CD14-positive monocyte (primary cell): ENCODE measurements at regions not wholly inside any gene's neighbourhood (a gene's known extent, or its start where the extent isn't known, plus 50 kb on each side); places are given as distances from the start of the nearest gene placed in this dataset.

Source experiments
- DNase-seq, 3 donors: peaks; one replicate each; pipeline ENCODE4 v3.0.0-alpha.2; 2011 to 2022
- H2AFZ ChIP-seq: 2 replicates; pipeline ENCODE4 v1.6.0; 2012; ENCODE audit warnings: mild to moderate bottlenecking, low read depth, low read length, inconsistent platforms; ENCODE audit not compliant: insufficient read depth, poor library complexity, severe bottlenecking
- H3K27ac ChIP-seq, 2 donors: 1 replicate in 1 of 2; 2 replicates in 1 of 2; pipeline ENCODE4 v1.5.1; 2012 to 2013; ENCODE audit warnings: low read length in 2 of 2, control low read depth in 1 of 2, inconsistent platforms in 1 of 2, low read depth in 1 of 2, mild to moderate bottlenecking in 1 of 2
- H3K27me3 ChIP-seq, 2 donors: one replicate each; pipeline versions ENCODE4 v1.6.0 to v1.6.1; 2011 to 2013; ENCODE audit warnings: low read length in 2 of 2; ENCODE audit not compliant: control insufficient read depth in 2 of 2, insufficient read depth in 2 of 2
- H3K36me3 ChIP-seq, 2 donors: replicated peaks in 1 of 2; 1 replicate in 1 of 2; 2 replicates in 1 of 2; pipeline versions ENCODE4 v1.5.1 to v1.6.1; 2012 to 2013; ENCODE audit warnings: low read length in 2 of 2, control low read depth in 1 of 2, inconsistent platforms in 1 of 2, mild to moderate bottlenecking in 1 of 2; ENCODE audit not compliant: insufficient read depth in 2 of 2, control insufficient read depth in 1 of 2
- H3K4me1 ChIP-seq, 2 donors: 1 replicate in 1 of 2; 2 replicates in 1 of 2; pipeline versions ENCODE4 v1.5.1 to v1.6.1; 2012 to 2013; ENCODE audit warnings: low read length in 2 of 2, control low read depth in 1 of 2, inconsistent platforms in 1 of 2, mild to moderate bottlenecking in 1 of 2, moderate library complexity in 1 of 2; ENCODE audit not compliant: insufficient read depth in 2 of 2, control insufficient read depth in 1 of 2
- H3K4me2 ChIP-seq: replicated peaks from 2 replicates; pipeline ENCODE3; 2012; ENCODE audit warnings: low read length, moderate library complexity, mild to moderate bottlenecking; ENCODE audit not compliant: poor library complexity, severe bottlenecking; ENCODE audit errors: extremely low read depth
- H3K4me3 ChIP-seq, 3 experiments: fragments of 200-600 bp in 1 of 3; sonication (generic) in 1 of 3; replicated peaks in 1 of 3; 1 replicate in 2 of 3; 2 replicates in 1 of 3; pipeline ENCODE4 v1.5.1; 2011 to 2013; ENCODE audit warnings: low read length in 3 of 3, mild to moderate bottlenecking in 3 of 3, control low read depth in 2 of 3, low read depth in 2 of 3, inconsistent platforms in 1 of 3, moderate library complexity in 1 of 3
- H3K79me2 ChIP-seq: 2 replicates; pipeline ENCODE4 v1.6.0; 2012; ENCODE audit warnings: mild to moderate bottlenecking, control low read depth, inconsistent platforms, low read length, moderate library complexity; ENCODE audit not compliant: insufficient read depth
- H3K9ac ChIP-seq: 2 replicates; pipeline ENCODE4 v1.6.0; 2017; ENCODE audit warnings: low read length, mild to moderate bottlenecking; ENCODE audit not compliant: insufficient read depth, poor library complexity, severe bottlenecking
- H3K9me3 ChIP-seq, 2 donors: replicated peaks in 1 of 2; 1 replicate in 1 of 2; 2 replicates in 1 of 2; pipeline versions ENCODE4 v1.5.1 to v1.6.1; 2012 to 2013; ENCODE audit warnings: low read length in 2 of 2, control low read depth in 1 of 2; ENCODE audit not compliant: control insufficient read depth in 1 of 2, insufficient read depth in 1 of 2
- H4K20me1 ChIP-seq: 2 replicates; pipeline ENCODE4 v1.6.0; 2012; ENCODE audit warnings: mild to moderate bottlenecking, low read length, control low read depth, moderate library complexity; ENCODE audit not compliant: insufficient read depth
- H3K27ac Mint-ChIP-seq, 7 donors: one replicate each; pipeline ENCODE4 v1.8.0; 2020; ENCODE audit warnings: mild to moderate bottlenecking in 7 of 7, mixed read lengths in 7 of 7, moderate library complexity in 6 of 7, inconsistent platforms in 2 of 7
- H3K27me3 Mint-ChIP-seq, 3 donors: one replicate each; pipeline ENCODE4 v1.8.0; 2021 to 2022; ENCODE audit warnings: low read depth in 3 of 3, mild to moderate bottlenecking in 3 of 3, mixed read lengths in 3 of 3, moderate library complexity in 3 of 3, inconsistent platforms in 1 of 3
- H3K36me3 Mint-ChIP-seq, 2 donors: one replicate each; pipeline ENCODE4 v1.8.0; 2020; ENCODE audit warnings: mixed read lengths in 2 of 2, inconsistent platforms in 1 of 2, mild to moderate bottlenecking in 1 of 2
- H3K4me1 Mint-ChIP-seq: one replicate; pipeline ENCODE4 v1.8.0; 2020; ENCODE audit warnings: mild to moderate bottlenecking, mixed read lengths
- H3K4me3 Mint-ChIP-seq, 2 donors: one replicate each; pipeline ENCODE4 v1.8.0; 2020; ENCODE audit warnings: mild to moderate bottlenecking in 2 of 2, mixed read lengths in 2 of 2, moderate library complexity in 1 of 2
- H3K9me3 Mint-ChIP-seq, 7 donors: one replicate each; pipeline ENCODE4 v1.8.0; 2020 to 2022; ENCODE audit warnings: mixed read lengths in 7 of 7, mild to moderate bottlenecking in 6 of 7, moderate library complexity in 6 of 7, inconsistent platforms in 2 of 7
- WGBS: methylation state at CpG from one replicate; pipeline ENCODE4 v1.1.5; 2013; ENCODE audit warnings: missing lambda C conversion rate; ENCODE audit not compliant: insufficient coverage; 5-methylcytosine and 5-hydroxymethylcytosine counted together
- intact Hi-C, 2 donors: fragments of 100-400 bp; cut with micrococcal nuclease; formaldehyde crosslinking; loops; one replicate each; pipeline versions ENCODE4 v1.15.0 to v1.15.1; 2023
- TF ChIP-seq, protein P1 (sequence below): fragments of 200-600 bp; IDR thresholded peaks from one replicate; pipeline ENCODE4 v1.8.0; 2022; ENCODE audit warnings: antibody characterized with exemption, mild to moderate bottlenecking

DNA sequence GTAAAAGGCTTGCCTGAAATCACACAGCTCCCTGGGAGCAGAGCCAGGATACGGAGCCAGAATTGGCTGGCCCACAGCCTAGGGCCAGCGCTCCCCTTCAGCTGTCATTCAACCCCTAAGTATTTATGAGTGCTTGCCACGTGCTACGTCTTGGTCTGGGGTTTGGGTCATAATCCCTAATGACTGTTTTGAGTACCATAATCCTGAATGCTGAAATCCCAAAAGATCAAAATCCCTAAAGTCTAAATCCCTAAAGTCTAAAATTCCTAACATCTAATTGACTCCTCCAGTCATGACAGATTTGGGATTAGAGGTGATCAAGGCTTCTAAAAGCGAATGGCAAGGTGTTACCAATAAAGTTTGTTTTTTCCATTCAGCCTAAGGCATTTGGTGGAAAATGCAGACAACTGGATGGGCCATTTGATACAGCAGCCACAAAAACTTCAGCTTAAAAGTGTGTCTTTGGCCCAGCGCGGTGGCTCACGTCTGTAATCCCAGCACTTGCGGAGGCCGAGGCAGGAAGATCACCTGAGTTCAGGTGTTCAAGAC, 59.8 kb upstream of the PRR5 start:
- Histone ChIP-seq H3K36me3 (no peaks in the 10 kb centered on the region), H3K27me3 (no peaks in the 10 kb centered on the region), H3K9me3 (no peaks in the 10 kb centered on the region), H3K9ac (no peak overlapping the region), H3K4me2 (no peak overlapping the region), H4K20me1 (no peaks in the 10 kb centered on the region), H3K27ac (no peak overlapping the region), H3K4me3 (no peak overlapping the region), H3K4me1 (no peaks in the 10 kb centered on the region), H2AFZ (no peak overlapping the region), H3K79me2 (no peaks in the 10 kb centered on the region)
- H3K36me3 Mint-ChIP-seq: no peaks in the 10 kb centered on the region
- no peaks in the 10 kb centered on the region for H3K4me1 Mint-ChIP-seq
- 100% methylated on average over 4 of the region's 10 CpGs for WGBS
- H3K4me3 Mint-ChIP-seq: no peak overlapping the region
- peaks cover 0 to 1% (median 0%) of the 10 kb centered on the region in 7 donors for H3K9me3 Mint-ChIP-seq
- TF ChIP-seq, protein P1, sequence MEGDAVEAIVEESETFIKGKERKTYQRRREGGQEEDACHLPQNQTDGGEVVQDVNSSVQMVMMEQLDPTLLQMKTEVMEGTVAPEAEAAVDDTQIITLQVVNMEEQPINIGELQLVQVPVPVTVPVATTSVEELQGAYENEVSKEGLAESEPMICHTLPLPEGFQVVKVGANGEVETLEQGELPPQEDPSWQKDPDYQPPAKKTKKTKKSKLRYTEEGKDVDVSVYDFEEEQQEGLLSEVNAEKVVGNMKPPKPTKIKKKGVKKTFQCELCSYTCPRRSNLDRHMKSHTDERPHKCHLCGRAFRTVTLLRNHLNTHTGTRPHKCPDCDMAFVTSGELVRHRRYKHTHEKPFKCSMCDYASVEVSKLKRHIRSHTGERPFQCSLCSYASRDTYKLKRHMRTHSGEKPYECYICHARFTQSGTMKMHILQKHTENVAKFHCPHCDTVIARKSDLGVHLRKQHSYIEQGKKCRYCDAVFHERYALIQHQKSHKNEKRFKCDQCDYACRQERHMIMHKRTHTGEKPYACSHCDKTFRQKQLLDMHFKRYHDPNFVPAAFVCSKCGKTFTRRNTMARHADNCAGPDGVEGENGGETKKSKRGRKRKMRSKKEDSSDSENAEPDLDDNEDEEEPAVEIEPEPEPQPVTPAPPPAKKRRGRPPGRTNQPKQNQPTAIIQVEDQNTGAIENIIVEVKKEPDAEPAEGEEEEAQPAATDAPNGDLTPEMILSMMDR: no peak
- intact Hi-C loops: no loop called here
- DNase-seq: no peak
- peaks cover 7 to 18% (median 8%) of the 10 kb centered on the region in 3 donors for H3K27me3 Mint-ChIP-seq
- H3K27ac Mint-ChIP-seq: no peak overlapping the region

DNA sequence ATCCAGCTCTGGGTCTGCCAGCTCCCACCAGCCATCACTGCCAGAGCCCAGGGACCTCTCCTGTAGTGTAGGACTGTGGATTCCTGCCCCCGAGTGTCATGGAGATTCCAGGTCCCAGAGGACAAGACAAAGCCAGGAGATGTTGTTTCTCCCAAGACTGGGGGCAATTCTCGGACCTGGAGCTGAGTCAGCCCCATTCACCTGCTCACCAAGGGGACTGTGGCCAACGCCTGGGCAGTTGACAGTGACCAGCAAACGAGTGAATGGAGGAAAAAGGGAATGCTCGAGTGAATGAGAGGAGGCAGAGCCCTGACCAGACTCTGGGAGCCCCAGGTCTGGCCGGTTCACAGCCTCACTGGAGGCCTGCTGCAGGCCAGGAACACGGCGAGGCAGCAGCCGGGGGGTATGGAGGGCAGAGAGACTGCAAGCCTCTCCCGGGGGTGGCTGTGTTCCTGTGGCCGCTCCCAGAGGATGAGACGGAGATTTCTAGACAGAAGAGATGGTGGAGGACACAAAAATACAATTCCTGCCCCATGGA, 61.3 kb upstream of the PRR5 start:
- Histone ChIP-seq H3K9me3 (no peaks in the 10 kb centered on the region), H3K9ac (no peak overlapping the region), H3K27ac (no peak overlapping the region), H3K4me2 (no peak overlapping the region), H3K4me1 (no peaks in the 10 kb centered on the region), H3K4me3 (no peak overlapping the region), H3K79me2 (no peaks in the 10 kb centered on the region), H3K36me3 (no peaks in the 10 kb centered on the region), H2AFZ (peak overlapping the region; percentile 21), H4K20me1 (no peaks in the 10 kb centered on the region), H3K27me3 (no peaks in the 10 kb centered on the region)
- peaks cover 7 to 14% (median 9%) of the 10 kb centered on the region in 3 donors for H3K27me3 Mint-ChIP-seq
- H3K36me3 Mint-ChIP-seq: no peaks in the 10 kb centered on the region
- TF ChIP-seq, protein P1: no peak
- no peaks in the 10 kb centered on the region for H3K4me1 Mint-ChIP-seq
- no peak for DNase-seq
- H3K4me3 Mint-ChIP-seq: no peak overlapping the region
- intact Hi-C loops: no loop called here
- H3K27ac Mint-ChIP-seq: no peak overlapping the region
- 87% methylated on average over 10 of the region's 12 CpGs for WGBS
- peaks cover 0 to 3% (median 0%) of the 10 kb centered on the region in 7 donors for H3K9me3 Mint-ChIP-seq
